GM19438 (cell line): ENCODE measurements at regions not wholly inside any gene's neighbourhood (a gene's known extent, or its start where the extent isn't known, plus 50 kb on each side); places are given as distances from the start of the nearest gene placed in this dataset.
"Not testable (repeated sequence)": the region's sequence is repeated elsewhere in the genome, so short reads cannot be mapped to it uniquely, and the experiment has no call there.

Experiments used
- ATAC-seq: cut with Tn5 transposase; IDR thresholded peaks from one replicate; pipeline ENCODE4 v1.9.1; 2021; ENCODE audit warnings: low read depth; ENCODE audit not compliant: unreplicated experiment

- ATAC-seq, result not testable (repeated sequence)
Observed at GRCh38 chr6:154624727-154625126, 108.5 kb upstream of the SCAF8 start.

GRCh38 chr6:154625721-154626120, 107.5 kb upstream of the SCAF8 start:
- ATAC-seq, result no peak

- no peak for ATAC-seq
Observed at GRCh38 chr6:154629127-154629526, 104.1 kb upstream of the SCAF8 start.

GRCh38 chr6:154632119-154632518, 101.1 kb upstream of the SCAF8 start:
- no peak for ATAC-seq

GRCh38 chr6:154637392-154637791, 95.8 kb upstream of the SCAF8 start:
- no peak for ATAC-seq

- no peak for ATAC-seq
Observed at GRCh38 chr6:154638369-154638768, 94.8 kb upstream of the SCAF8 start.

- ATAC-seq, result not testable (repeated sequence)
Observed at GRCh38 chr6:154639196-154639595, 94.0 kb upstream of the SCAF8 start.

- no peak for ATAC-seq
Observed at GRCh38 chr6:154648188-154648887, 84.9 kb upstream of the SCAF8 start.

- no peak for ATAC-seq
Observed at GRCh38 chr6:154648888-154649205, 84.4 kb upstream of the SCAF8 start.

GRCh38 chr6:154649721-154650120, 83.5 kb upstream of the SCAF8 start:
- no peak for ATAC-seq

- ATAC-seq, result no peak
Observed at GRCh38 chr6:154650351-154650750, 82.9 kb upstream of the SCAF8 start.

GRCh38 chr6:154651656-154652055, 81.6 kb upstream of the SCAF8 start:
- no peak for ATAC-seq

- no peak for ATAC-seq
Observed at GRCh38 chr6:154653385-154653784, 79.8 kb upstream of the SCAF8 start.

GRCh38 chr6:154653853-154654252, 79.4 kb upstream of the SCAF8 start:
- no peak for ATAC-seq

GRCh38 chr6:154656660-154657059, 76.6 kb upstream of the SCAF8 start:
- ATAC-seq, result no peak

- ATAC-seq, result no peak
Observed at GRCh38 chr6:154661768-154662167, 71.4 kb upstream of the SCAF8 start.

GRCh38 chr6:154664287-154664686, 68.9 kb upstream of the SCAF8 start:
- ATAC-seq, result no peak

GRCh38 chr6:154668156-154668555, 65.1 kb upstream of the SCAF8 start:
- ATAC-seq, result no peak

- ATAC-seq, result no peak
Observed at GRCh38 chr6:154672086-154672485, 61.1 kb upstream of the SCAF8 start.

GRCh38 chr6:154673919-154674318, 59.3 kb upstream of the SCAF8 start:
- no peak for ATAC-seq

GRCh38 chr6:154675602-154676088, 57.6 kb upstream of the SCAF8 start:
- ATAC-seq, result peak; percentile 100

- ATAC-seq, result no peak
Observed at GRCh38 chr6:154682633-154683125, 50.5 kb upstream of the SCAF8 start.
